ENCODE measurements at regions not wholly inside any gene's neighbourhood (a gene's known extent, or its start where the extent isn't known, plus 50 kb on each side); places are given as distances from the start of the nearest gene placed in this dataset.
A peak's percentile ranks its signal among the peaks of the same experiment; 100 is the strongest.
"Not testable (repeated sequence)": the region's sequence is repeated elsewhere in the genome, so short reads cannot be mapped to it uniquely, and the experiment has no call there.

GRCh38 chr2:8376603-8377410 lies 305.0 kb upstream of the ID2 start:
- Mint-ChIP-seq H3K36me3 (peaks cover 0 to 10% (median 4%) of the 10 kb centered on the region in 3 donors), H3K27me3 (peaks cover 0 to 13% (median 2%) of the 10 kb centered on the region in 5 donors), H3K9me3 (peaks cover 0 to 14% (median 2%) of the 10 kb centered on the region in 9 donors), H3K4me1 (peaks cover 0 to 39% (median 10%) of the 10 kb centered on the region in 4 donors), H3K4me3 (peak overlapping the region in 3 of 10 donors; percentile 18 to 24 (median 19)), H3K27ac (peak overlapping the region in 1 of 10 donors; percentile 66)
- peak in 1 of 2 donors; percentile 38 for ATAC-seq
- POLR2A ChIA-PET: no interaction called here
- no peak for DNase-seq

DNA sequence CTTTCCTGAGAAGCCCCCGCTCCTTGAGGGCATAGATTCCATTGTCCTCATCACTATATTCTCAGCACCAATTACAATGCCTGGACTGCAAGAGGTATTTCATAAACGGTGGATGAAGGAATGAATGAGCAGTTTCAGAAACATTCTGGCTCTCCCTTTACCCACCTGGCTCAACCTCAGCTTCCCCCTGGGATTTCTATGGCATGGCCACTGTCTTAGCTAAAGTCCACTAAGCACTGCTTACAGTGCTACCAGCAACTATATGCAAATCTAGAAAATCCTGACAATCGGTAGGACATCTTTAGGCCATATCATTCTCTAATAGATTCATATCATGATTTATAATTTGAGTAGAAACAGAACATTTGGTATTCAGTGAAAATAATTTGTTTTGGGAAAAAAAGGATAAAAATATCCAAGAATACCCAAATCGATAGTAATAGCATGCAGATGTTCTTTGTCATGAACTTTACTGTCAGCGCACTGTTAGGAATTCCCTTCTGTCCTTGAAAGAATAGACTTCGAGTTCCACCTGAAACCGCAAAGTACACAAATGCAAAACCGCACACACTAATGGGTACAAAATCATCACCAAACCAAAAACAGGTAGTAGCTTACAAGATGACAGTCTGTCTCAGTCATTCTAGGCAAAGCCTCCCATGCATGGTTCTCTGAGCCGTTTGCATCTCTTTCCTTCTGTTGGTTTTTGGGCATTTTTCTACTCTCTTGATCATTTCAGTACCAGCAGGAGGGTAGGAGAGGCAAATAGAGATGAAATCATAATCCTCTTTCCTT lies 303.6 kb upstream of the ID2 start:
- H3K36me3 Mint-ChIP-seq: peaks cover 0 to 2% (median 2%) of the 10 kb centered on the region in 3 donors
- peaks cover 0 to 39% (median 10%) of the 10 kb centered on the region in 4 donors for H3K4me1 Mint-ChIP-seq
- POLR2A ChIA-PET: no interaction called here
- peaks cover 0 to 13% (median 2%) of the 10 kb centered on the region in 5 donors for H3K27me3 Mint-ChIP-seq
- peak overlapping the region in 1 of 10 donors; percentile 66 for H3K27ac Mint-ChIP-seq
- DNase-seq (no peak), ATAC-seq (no peak)
- peaks cover 0 to 7% (median 2%) of the 10 kb centered on the region in 9 donors for H3K9me3 Mint-ChIP-seq
- H3K4me3 Mint-ChIP-seq: no peak overlapping the region

DNA sequence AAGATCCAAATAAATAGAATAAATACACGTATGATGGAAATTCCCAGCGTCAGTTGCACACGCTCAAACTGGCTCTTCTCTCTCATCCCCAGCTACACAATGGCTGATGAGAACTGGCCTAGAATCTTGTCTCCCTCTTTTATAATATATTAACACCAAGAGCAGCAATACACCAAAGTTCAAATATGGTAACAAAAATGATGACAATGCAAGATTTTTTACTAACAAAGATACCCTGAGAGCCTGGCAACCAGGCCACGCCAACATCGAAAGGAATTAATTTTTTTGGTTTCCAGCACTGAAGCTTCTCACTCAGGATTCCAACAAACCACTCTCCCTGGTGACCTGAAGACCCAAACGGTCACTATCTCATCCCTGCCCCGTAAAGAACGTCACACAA lies 302.7 kb upstream of the ID2 start:
- DNase-seq: no peak
- no peak overlapping the region for H3K4me3 Mint-ChIP-seq
- H3K9me3 Mint-ChIP-seq: peaks cover 0 to 1% (median 0%) of the 10 kb centered on the region in 9 donors
- POLR2A ChIA-PET: no interaction called here
- H3K27me3 Mint-ChIP-seq: peaks cover 0 to 13% (median 0%) of the 10 kb centered on the region in 5 donors
- H3K4me1 Mint-ChIP-seq: peaks cover 2 to 42% (median 11%) of the 10 kb centered on the region in 4 donors
- H3K36me3 Mint-ChIP-seq: no peaks in the 10 kb centered on the region
- ATAC-seq: no peak
- H3K27ac Mint-ChIP-seq: no peak overlapping the region

- POLR2A ChIA-PET: no interaction called here
- ATAC-seq (no peak), DNase-seq (no peak)
- Mint-ChIP-seq H3K4me3 (no peak overlapping the region), H3K4me1 (peaks cover 4 to 46% (median 13%) of the 10 kb centered on the region in 4 donors), H3K36me3 (no peaks in the 10 kb centered on the region), H3K27ac (no peak overlapping the region), H3K27me3 (peaks cover 0 to 13% (median 0%) of the 10 kb centered on the region in 5 donors), H3K9me3 (peaks cover 0 to 3% (median 0%) of the 10 kb centered on the region in 9 donors)
These were observed 302.3 kb upstream of the ID2 start for GRCh38 chr2:8379549-8379948.

GRCh38 chr2:8380026-8380425 lies 301.8 kb upstream of the ID2 start:
- peaks cover 0 to 3% (median 0%) of the 10 kb centered on the region in 9 donors for H3K9me3 Mint-ChIP-seq
- no peak for ATAC-seq
- H3K4me3 Mint-ChIP-seq: no peak overlapping the region
- no peaks in the 10 kb centered on the region for H3K36me3 Mint-ChIP-seq
- POLR2A ChIA-PET: no interaction called here
- DNase-seq: no peak
- peaks cover 0 to 13% (median 0%) of the 10 kb centered on the region in 5 donors for H3K27me3 Mint-ChIP-seq
- peaks cover 4 to 47% (median 14%) of the 10 kb centered on the region in 4 donors for H3K4me1 Mint-ChIP-seq
- no peak overlapping the region for H3K27ac Mint-ChIP-seq

DNA sequence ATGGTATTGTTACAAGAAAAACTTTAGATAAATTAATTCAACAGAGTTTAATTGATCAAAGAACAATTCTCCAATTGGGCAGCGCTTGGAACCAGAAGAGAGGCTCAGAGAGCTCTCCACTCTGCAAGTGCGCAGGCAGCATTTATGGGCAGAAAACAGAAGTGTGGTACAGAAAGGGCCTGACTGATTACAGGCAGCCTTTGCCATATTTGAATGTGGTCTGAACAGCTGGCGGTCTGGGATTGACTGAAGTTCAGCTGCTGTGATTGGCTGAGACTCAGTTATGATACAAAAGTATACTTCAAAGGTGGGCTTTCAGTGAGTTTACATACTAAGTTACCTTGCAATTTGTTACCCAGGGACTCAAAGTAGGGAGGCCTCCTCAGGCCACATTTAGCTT lies 301.3 kb upstream of the ID2 start:
- H3K27me3 Mint-ChIP-seq: peaks cover 0 to 13% (median 0%) of the 10 kb centered on the region in 5 donors
- H3K4me3 Mint-ChIP-seq: no peak overlapping the region
- peaks cover 0 to 3% (median 0%) of the 10 kb centered on the region in 9 donors for H3K9me3 Mint-ChIP-seq
- ATAC-seq: no peak
- H3K4me1 Mint-ChIP-seq: peaks cover 4 to 47% (median 14%) of the 10 kb centered on the region in 4 donors
- no peaks in the 10 kb centered on the region for H3K36me3 Mint-ChIP-seq
- no peak overlapping the region for H3K27ac Mint-ChIP-seq
- POLR2A ChIA-PET: no interaction called here
- no peak for DNase-seq

GRCh38 chr2:8382485-8382884 lies 299.4 kb upstream of the ID2 start:
- ATAC-seq (no peak), DNase-seq (no peak)
- peaks cover 0 to 3% (median 0%) of the 10 kb centered on the region in 9 donors for H3K9me3 Mint-ChIP-seq
- POLR2A ChIA-PET: no interaction called here
- H3K36me3 Mint-ChIP-seq: no peaks in the 10 kb centered on the region
- no peak overlapping the region for H3K4me3 Mint-ChIP-seq
- H3K27me3 Mint-ChIP-seq: peaks cover 0 to 13% (median 0%) of the 10 kb centered on the region in 5 donors
- peaks cover 2 to 36% (median 6%) of the 10 kb centered on the region in 4 donors for H3K4me1 Mint-ChIP-seq
- H3K27ac Mint-ChIP-seq: no peak overlapping the region

DNA sequence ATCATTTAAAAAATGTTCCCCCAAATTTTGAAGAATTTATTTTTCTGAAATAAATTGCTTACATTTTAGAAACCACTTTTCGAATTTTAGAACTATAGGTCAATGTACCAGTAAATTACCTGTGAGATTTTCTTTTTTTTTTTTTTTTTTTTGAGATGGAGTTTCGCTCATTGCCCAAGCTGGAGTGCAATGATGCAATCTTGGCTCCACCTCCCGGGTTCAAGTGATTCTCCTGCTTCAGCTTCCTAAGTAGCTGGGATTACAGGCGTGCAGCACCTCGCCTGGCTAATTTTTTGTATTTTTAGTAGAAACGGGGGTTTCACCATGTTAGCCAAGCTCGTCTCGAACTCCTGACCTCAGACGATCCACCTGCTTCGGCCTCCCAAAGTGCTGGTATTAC lies 295.1 kb upstream of the ID2 start:
- H3K27me3 Mint-ChIP-seq, ATAC-seq, POLR2A ChIA-PET: not testable (repeated sequence)

GRCh38 chr2:8388781-8389180 lies 293.1 kb upstream of the ID2 start:
- H3K9me3 Mint-ChIP-seq: peaks cover 0 to 6% (median 0%) of the 10 kb centered on the region in 9 donors
- H3K27ac Mint-ChIP-seq: no peak overlapping the region
- peaks cover 0 to 2% (median 0%) of the 10 kb centered on the region in 5 donors for H3K27me3 Mint-ChIP-seq
- DNase-seq: no peak
- no peak for ATAC-seq
- POLR2A ChIA-PET: no interaction called here
- peaks cover 0 to 3% (median 0%) of the 10 kb centered on the region in 3 donors for H3K36me3 Mint-ChIP-seq
- H3K4me1 Mint-ChIP-seq: peaks cover 0 to 10% (median 5%) of the 10 kb centered on the region in 4 donors
- H3K4me3 Mint-ChIP-seq: no peak overlapping the region

More for the DNA sequence above, 295.1 kb upstream of the ID2 start:
- not testable (repeated sequence) for DNase-seq, H3K36me3 Mint-ChIP-seq, H3K4me3 Mint-ChIP-seq, H3K9me3 Mint-ChIP-seq, H3K27ac Mint-ChIP-seq
- peaks cover 0 to 12% (median 6%) of the 10 kb centered on the region in 4 donors for H3K4me1 Mint-ChIP-seq

DNA sequence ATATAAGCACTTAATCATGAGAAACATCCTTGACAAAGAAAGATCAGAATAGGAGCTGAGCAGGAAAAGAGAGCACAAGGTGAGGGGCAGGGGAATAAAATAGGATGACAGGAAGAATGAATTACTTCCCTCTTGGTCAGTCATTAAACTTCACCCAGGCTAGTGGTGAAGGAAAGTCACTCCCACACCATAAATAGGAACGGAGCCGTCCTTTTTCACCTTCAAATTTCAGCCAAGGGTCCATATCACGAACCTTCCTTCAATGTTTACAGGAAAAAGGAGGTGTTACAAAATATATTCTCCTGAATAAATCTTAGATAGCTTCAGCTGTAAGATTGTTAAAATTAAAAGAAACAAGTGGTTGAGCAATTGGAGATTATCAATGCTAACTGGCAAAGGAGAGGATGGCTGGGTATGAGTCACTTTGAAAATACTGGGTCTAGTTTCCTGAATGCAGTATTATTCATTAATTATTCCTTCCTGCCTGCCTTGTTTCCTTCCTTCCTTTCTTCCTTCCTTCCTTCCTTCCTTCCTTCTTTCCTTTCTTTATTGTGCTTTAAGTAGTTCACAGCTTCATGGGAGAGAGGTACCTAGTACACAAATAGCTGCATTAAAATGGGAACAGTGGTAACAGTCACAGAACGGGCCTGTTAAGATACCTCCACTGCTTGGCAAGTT lies 292.3 kb upstream of the ID2 start:
- Mint-ChIP-seq H3K4me3 (no peak overlapping the region), H3K36me3 (peaks cover 0 to 3% (median 0%) of the 10 kb centered on the region in 3 donors), H3K4me1 (peaks cover 0 to 9% (median under 1%) of the 10 kb centered on the region in 4 donors), H3K27me3 (peaks cover 0 to 2% (median 0%) of the 10 kb centered on the region in 5 donors), H3K9me3 (peaks cover 0 to 4% (median 0%) of the 10 kb centered on the region in 9 donors), H3K27ac (peak overlapping the region in 1 of 10 donors; percentile 70)
- POLR2A ChIA-PET: no interaction called here
- DNase-seq (no peak), ATAC-seq (no peak)

DNA sequence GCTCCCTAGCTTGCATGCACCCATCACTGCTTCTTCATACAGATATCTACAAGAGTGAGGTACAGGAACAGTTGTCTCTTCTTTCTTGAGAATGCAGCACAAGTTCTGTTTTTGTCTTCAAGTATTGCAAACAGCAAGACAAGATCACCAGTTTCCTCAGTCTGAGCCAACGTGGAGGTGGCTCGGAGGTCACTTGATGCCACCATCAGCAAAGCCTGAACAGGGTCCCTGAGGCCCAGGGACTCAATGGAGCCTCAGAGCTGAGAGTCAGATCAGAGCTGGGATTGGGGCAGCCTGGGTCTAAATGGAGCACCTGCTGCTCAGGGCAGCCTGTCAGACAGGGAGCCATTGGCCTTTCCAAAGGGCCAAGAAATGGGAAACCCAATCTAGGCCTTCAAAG lies 290.7 kb upstream of the ID2 start:
- POLR2A ChIA-PET: no interaction called here

DNA sequence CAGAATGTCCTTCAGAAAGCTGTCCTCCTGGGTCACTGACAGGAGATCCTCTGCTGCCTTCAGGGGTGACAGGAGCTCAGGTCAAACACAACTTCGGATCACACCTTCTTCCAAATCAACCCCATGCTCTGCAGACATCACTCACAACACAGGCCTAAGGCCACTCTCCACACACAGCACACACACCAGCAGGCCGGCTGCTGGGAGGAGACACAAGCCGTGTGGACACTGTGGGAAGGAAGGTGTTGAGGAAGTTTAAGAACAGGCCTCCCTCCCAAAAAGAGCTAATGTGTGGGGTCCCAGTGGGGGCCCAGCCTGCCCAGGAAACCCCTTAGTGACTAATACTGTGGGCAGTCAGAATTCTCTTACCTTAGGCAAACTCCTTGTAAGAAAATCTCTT lies 290.3 kb upstream of the ID2 start:
- DNase-seq: no peak

More for the DNA sequence above, 290.7 kb upstream of the ID2 start:
- peaks cover 0 to 2% (median 0%) of the 10 kb centered on the region in 5 donors for H3K27me3 Mint-ChIP-seq
- H3K4me1 Mint-ChIP-seq: peaks cover 2 to 20% (median 4%) of the 10 kb centered on the region in 4 donors
- H3K36me3 Mint-ChIP-seq: peaks cover 0 to 3% (median 0%) of the 10 kb centered on the region in 3 donors
- DNase-seq: no peak
- peaks cover 0 to 4% (median 0%) of the 10 kb centered on the region in 9 donors for H3K9me3 Mint-ChIP-seq
- H3K4me3 Mint-ChIP-seq: no peak overlapping the region
- ATAC-seq: no peak
- H3K27ac Mint-ChIP-seq: no peak overlapping the region

More for the DNA sequence above, 290.3 kb upstream of the ID2 start:
- ATAC-seq: no peak
- Mint-ChIP-seq H3K27me3 (peaks cover 0 to 2% (median 0%) of the 10 kb centered on the region in 5 donors), H3K4me3 (no peak overlapping the region), H3K27ac (peak overlapping the region in 1 of 10 donors; percentile 68), H3K4me1 (peaks cover 2 to 21% (median 4%) of the 10 kb centered on the region in 4 donors), H3K9me3 (peaks cover 0 to 4% (median 0%) of the 10 kb centered on the region in 9 donors), H3K36me3 (peaks cover 0 to 3% (median 0%) of the 10 kb centered on the region in 3 donors)
- POLR2A ChIA-PET: interaction anchor here (0.7 kb wide), 1 partner anchor 119 kb away, joined by 3 read pairs; no protein-coding TSS in a partner anchor
